Hippocampal formation (tissue), 2 donors: ENCODE measurements at regions not wholly inside any gene's neighbourhood (a gene's known extent, or its start where the extent isn't known, plus 50 kb on each side); places are given as distances from the start of the nearest gene placed in this dataset.

ENCODE experiments used
- DNase-seq, 2 donors: peaks; one replicate each; lab custom pipeline; 2025; lab: John Stamatoyannopoulos, UW

DNA sequence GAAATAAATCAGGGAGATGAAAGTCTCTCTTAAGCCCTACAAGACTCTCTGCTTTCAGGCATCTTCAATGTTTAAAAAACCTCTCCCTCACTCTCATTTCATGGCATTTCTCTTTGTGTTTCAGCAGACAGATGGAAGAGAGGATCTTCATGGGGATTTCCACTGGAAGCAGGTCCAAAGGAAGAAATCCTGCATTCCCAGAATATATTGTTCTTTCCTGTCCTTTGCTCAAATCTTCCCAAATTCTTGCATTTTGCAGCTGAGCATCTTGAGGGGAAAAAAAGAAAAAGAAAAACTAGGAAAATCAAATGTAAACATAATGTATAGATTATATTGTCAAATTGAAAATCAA is 382.2 kb downstream of the ENC1 start:
- DNase-seq = no peak

DNA sequence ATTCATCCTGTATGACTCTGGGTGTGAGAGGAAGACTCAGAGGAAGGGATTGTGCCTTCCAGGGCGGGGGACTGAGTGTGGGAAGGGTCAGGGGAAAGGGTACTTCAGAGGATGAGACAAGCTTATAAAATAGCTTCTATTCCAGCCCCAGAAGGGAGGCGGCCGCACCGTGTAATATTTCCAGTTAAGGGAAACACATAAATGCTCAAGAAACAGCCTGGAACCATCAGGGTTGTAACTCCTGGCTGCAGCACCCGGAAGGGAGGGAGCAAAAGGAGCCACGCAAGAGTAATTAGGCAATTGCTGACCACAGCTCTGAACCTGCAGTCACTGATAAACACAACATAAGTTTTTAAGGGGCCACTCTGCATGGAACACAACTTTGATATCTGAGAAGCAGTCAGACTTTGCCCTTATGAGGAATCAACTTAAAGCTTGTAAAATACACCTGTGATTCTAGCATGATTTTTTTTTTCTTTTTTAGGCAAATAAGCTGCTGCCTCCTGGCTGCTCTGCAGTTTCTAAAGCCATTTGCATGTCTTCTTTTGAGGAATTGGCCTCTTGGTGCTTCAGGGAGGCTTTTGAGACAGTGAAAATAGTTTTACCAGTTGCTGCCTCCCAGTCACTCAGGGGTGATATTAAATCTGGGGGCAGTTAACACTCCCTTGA is 382.7 kb downstream of the ENC1 start:
- no peak for DNase-seq

DNA sequence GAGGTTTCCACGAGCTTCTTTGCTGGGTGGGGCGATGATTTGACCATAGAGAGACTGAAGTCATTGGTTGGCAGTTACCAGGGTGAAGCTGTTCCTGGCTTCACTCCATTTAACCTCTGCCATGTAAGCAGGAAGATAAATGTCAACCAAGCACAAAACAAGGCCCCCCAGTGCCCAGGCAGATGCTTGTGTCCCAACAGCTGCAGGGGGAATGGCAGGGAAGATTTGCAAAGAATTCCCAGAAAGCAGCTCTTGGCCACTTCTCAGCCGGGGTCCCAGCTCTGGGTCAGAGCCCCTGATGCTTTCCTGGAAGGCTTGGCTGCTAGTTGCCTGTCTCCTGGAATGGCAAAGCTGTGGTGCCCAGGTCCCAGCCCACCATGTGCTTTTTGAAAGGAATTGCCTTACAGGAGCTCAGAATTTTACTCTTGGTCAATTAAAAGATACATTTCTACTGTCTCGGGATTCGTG is 383.4 kb downstream of the ENC1 start:
- no peak for DNase-seq

DNA sequence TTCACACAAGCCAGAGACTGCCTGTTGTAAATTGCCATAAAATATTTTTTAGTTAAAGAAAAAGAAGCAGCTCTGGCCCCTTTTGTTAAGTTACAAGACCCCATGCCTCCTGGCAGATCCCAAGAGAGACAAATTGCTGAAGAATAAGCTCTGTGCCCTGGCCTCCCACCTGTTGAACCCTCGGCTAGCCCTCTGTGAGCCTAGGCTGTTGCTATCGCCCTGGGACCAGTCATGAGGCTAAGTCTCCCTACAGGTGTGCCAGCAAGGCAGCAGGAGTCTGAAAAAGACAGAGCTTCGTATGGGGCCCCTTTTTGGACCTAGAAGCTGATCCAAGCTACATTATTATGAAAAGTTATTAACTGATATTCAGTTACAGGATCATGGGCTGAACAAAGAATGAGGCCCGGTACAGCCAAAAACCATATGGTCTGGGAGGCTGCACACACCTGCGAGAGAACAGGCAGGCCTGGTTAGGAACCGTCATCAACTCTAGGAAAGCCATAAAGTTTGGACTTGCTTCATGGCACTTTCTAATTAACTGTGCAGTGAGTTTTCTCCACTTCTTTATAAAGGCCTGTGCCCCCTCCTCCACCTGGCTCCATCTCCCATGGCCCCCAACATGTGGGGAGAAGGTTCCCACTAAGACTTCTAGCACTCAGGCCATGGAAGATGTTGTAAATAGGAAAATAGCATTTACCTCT is 384.7 kb downstream of the ENC1 start:
- DNase-seq = no peak

DNA sequence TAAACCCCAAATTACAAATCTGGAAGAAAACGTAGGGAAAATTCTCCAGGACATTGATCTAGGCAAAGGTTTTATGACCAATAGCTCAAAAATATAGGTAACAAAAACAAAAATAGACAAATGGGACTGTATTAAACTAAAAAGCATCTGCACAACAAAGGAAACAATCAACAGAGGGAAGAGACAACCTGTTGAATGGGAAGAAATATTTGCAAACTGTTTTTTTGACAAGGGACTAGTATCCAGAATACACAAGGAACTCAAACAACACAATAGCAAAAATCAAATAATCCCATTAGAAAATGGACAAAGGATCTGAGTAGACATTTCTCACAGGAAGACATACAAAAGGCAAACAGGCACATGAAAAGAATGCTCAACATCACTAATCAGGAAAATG is 386.3 kb downstream of the ENC1 start:
- no peak for DNase-seq

DNA sequence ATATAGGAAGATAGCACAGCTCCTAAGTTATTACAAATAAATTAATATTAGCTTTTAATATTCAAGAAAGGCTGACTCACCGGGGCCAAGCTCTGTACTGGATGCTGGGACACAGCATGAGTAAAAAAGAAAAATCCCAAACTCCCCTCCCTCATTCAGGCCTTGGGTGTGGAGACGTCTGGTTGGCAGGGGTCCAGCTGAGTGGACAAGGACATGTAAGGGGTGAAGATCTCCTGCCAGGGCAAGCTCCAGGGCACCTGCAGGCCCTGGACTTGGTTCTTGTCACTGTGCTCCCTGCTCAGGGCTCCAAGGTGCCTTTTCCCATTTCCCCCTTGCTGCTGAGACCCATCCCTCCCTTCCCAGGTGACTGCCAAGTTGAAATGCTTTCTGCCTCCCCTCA is 388.5 kb downstream of the ENC1 start:
- DNase-seq = no peak

DNA sequence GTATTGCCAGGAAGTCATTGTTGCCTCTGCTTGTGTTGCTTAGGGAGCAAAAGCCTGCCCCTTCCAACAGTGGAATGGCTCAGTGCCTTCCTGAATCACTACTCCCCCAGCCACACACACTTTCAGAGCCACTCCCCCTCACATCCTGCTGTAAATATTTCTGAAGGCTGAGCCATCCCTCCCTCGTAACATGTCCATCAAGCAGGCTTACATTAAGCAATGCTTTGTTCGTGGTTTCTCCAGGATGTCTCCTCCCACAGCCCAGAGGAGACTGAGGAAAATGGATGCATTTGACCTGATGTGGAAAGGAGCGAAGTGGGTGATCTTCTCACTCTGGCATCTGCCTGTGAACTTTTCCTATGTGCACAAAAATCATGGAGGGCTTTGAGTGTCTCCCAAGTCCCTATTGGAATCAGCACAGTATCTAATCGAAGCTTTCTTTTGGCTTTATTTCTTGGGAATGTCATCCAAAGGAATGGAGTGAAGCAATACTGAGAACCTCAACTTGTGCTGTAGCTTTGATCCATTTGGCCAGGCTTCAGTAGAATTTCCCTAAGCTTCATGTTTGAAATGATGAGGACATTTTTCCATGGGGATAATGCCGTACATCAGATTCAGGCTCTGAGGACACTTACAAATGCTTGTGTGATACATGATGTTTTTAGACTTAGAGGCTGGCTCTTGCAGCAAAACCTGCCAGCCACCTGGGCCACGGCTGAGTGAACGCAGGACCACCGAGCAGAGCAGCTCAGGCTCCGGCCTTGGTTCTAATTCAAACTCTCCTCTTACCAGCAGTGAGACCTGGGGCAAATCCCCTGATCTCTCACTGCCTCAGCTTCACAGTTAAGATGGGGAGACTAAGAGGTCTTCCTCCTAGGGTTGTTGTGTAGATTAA is 389.1 kb downstream of the ENC1 start:
- DNase-seq = no peak

DNA sequence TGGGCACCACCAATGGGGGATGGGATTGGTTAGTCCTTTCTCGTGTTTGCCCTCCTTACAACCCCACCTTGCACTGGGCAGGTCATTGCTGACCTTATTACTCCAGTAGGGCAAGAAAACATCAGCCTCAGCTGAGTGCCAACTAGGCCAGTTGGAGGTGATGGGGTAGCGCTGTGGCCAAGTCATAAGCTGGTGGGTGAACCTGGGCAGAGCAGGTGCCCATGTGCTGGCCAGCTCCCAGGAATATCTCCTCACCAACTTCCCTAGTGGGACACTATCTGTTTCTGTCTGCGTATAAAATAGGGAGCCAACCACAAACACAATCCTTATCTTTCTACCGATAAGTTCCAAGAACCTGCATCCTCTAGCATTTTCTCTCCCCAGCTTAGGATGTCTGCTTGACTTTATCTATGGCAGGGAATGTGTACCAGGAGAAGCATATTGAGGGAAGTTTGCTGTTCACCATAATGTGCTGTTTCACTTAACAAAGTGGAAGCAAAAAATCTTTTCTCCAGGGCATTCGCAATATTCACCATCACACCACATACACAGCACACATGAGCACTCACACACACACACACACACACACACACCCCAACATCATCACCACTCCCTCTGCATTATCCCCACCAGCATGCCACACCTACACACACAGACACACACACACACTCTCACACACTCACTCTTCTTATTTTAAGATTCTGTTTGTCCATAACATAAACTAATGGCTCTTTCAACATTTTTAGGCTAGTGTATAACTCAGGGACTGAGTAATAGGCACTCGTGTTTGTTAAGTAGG is 390.0 kb downstream of the ENC1 start:
- no peak for DNase-seq

DNA sequence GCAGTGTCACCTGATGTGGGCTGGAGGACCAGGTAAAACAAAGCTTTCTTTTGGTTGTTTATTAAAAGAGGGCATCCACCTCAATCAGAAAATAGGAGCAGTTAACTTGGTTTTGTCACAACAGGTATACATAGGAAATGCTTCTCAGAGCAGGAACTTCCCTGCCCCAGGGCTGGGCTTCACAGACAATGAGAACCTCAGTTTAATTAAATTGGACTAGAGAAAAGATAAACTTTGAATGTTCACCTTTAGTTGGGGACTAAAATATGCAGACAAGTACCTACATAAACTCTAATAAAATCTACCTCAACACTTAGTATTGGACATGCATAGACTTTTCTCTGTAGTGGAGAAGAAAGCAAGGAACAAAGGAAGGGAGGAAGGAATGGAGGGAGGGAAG is 392.0 kb downstream of the ENC1 start:
- DNase-seq = no peak

DNA sequence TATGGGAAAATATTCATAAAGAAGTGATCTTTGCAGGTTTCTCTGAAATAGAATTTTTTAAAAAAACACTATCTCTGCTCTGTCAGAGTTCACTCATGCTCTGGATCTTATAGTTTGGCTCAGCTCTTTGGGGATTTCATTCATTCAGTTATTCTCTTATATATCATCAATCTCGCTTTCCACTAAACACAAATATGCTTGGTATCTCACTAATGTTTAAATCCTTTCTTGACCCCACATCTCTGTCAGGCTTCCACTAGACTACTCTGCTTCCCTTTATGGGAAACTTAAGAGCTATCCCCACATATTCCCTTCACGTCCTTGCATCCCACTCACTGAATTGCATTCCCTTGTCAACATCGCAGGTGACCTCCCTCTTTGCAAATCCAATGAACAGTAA is 396.1 kb downstream of the ENC1 start:
- no peak for DNase-seq

DNA sequence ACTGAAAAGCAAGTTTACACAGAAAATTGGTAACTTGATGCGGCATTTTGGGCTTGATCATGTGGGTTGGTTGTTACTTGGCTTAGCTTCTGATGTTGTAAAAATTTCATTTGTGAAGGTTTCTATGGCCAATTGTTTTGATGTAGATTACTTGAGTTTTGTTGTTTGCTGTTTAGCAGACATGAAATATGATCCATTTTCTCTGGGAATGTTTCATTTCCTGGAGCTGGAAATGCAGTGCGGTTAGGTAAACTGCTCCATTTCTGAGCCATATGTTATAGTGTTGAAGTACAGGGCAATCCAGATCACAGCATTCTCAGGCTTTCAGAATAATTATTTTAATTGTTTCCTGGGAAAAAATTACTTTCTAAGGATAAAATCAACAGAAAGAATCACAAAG is 396.9 kb downstream of the ENC1 start:
- no peak for DNase-seq

DNA sequence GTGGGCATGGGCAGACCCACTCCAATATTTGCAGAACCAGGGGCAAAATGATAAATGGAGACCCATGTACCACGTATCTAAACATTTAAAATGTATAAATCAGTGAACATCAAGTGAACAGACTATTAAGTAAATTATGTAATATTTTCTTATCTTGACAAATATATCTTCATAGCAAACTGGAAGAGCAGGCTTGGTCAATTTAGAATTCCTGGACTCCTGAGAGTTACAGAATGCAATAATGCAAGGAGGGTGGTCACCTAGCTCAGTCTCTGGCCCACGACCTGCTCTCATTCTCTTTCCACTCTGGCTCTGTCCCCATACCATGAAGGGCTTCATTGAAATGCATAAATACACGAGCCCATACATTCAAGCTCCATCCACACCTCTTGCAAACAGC is 398.0 kb downstream of the ENC1 start:
- DNase-seq = no peak

DNA sequence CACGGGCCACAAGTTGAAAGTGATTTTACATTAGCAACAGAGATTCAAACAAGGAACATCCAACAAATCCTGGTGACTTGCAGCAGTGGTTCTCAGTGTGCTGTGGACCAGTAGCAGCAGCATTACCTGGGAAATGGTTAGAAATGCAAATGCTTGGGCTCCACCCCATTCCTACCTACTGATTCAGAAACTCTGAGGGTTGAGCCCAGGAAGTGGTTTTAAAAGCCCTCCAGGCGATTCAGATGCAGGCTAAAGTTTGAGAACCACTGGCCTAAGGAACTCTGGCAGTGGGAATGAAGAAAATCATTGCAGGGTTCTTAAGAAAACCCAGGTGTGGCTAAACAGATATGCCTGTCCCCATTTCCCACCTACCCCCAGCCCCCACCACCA is 398.8 kb downstream of the ENC1 start:
- no peak for DNase-seq

DNA sequence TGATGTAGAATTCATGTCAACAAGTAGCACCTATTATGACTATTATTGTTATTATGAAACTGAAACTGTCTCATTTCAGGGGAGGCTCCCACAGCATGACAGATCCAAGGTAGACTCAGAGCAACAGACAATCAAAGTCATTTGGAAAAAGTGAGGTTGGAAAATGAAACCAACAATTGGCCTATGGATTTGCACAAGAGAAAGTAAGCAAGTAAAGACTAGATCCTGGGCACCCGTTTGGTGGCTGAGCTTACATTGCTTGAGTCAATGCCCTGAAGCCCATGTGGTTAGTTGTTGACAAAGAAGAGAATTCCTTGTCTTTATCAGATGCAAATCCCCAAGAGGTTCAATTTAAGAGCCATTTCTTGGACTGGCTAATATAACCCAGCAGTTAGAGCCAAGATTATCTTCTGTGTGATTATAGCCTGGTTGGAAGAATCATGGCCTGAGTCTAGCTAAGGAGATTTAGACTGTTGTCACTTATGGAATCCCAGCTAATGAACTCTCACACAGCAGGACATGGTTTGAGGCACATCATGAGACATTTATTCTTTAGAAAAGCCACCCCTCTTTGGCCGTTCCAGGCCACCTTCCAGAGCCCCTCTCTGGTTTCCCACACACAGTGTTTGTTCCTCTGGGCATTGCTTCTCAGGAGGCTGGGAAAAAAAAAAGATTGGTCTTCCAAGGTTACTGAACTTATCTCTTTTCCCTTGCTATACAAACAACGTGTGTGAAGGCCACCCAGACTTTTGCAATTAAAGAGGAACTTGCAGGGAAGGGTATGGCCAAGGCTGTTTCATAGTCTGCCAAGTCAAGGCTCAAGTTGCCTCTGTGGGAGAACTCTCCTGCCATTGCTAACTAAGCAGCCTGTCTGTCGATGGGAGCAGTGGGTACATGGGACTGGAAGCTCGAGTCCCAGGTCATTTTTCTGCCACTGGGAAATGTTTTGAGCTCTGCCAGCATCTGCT is 399.5 kb downstream of the ENC1 start:
- no peak for DNase-seq

DNA sequence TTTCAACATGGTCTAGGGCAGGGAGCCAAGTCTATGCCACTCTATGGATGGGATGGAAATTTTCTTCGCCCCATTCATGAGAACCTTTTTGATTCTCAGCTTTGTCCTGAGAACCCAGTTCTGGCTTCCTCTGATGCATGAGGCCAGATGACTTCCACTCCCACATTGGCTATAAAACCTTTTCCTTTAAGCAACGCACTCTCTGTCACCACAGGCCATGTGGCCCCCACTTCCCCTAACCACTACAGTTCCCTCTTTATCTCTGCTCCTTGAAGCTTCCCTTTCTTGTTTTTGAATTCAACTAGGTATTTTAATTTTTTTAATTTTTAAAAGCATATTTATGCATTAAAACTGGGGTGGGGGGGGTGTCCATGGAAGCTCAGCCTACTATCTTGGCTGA is 401.3 kb downstream of the ENC1 start:
- DNase-seq = no peak

DNA sequence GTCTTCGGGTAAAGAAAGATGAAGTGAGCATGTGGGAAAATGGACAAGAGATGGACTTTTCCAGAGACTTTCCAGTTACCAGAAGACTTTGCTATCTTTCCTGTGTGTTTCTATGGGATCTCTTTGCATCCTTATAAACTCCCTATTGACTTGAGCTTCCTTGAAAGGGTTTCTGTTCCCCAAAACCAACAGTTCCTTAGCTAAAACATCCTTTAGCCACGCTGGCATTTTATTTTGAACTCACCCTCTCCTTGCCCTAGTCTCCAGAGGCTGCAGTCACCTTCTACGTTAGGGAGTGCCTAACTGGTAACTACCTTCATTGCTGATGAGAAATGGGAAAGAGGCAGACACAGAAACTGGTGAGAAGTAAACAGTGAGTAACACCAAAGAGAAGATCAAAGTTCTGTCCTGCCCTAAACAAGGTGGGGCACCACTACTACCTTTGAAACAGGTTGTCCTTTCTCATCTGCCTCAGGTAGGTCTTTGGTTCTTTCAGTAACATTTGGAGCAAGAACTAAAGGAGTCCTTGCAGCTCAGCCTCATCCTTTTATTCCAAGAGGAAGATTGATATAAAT is 402.9 kb downstream of the ENC1 start:
- no peak for DNase-seq

DNA sequence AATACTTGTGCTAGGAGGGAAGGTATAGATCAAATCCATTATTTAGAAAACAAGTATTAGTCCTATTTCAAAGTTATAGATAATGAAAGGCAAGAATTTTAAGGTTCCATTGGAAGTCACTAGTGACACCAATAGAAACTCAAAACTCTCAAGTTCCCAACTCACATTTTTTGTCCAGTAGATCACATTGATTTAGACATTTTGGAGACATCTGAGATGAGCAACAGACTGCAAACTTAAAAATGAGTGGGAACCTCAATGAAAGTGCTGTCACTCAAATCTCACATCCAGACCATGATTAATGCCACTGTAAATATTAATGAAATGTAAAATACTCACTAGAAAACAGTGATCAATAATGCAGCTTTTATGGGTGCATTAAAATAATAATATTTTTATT is 405.0 kb downstream of the ENC1 start:
- DNase-seq = no peak

DNA sequence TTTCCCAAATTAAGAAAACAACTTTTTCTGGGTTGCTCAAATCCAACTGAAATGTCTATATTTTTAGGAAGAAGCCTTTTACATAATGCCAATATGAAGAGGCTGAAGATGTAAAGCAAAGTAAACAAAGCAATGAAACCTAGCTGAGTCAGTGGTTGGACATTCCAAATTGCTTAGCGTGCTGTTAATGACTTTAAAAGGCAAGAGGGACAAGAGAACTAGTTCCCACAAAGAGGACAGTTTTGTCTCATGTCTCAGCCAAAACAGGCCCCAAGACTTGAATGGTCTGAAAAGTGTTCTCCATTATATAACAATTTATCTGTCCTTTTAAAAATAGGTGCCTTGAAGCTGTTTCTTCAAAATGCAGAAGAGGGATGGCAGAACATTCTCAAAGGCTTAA is 407.0 kb downstream of the ENC1 start:
- DNase-seq = no peak

DNA sequence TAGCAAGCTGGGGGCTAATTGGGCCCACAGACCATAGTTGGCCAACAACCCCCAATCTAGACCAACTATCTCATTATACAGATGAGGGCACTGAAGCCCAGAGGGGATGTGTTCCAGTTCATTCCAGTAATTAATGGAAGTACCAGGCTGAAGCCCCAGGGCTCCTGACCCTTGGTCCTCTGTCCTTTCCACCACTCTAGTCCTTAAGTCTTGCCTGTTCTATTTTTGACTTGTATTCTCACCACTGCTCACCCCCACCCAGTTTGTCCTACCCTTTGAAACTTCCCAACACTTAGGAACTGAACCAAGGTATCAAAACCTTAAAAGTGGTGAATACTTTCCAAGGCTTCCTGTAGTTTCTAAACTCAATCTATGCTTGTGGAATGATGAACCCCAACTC is 407.4 kb downstream of the ENC1 start:
- DNase-seq = no peak

DNA sequence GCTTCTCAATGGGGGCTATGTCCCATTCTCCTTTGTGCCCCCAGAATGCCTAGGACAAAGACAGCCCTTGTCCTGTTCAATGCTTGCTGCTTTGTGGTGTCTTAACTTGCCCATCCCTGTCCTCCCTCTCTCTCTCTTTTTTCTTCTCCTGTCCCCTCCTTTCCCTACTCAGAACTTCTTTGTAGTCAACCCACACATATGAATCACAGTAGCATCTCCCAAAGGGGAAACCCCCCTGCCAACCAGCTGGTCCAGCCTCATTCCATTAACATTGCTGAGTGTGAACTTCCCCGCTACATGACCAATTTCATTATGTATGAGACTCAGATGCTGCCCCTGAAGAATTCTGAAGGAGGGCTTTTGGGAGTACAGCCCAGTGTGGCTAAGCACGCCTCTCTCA is 408.3 kb downstream of the ENC1 start:
- no peak for DNase-seq

DNA sequence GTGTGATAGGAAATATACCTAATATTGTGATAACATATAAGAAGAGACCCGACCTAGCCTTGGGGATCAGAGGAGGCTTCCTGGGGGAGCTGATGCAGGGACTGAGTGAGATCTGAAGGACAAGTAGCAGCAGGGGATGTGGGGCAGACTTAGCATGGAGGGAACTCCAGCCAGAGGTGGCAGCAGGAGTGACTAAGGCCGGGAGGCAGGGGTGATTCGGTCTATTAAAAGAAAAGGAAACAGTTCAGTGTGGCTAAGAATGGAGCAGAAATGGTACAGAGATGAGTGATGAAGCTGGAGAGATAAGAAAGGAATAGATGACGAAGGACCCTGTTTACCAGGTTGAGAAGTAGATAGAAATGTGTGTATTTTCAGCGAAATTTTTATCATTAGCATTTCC is 408.8 kb downstream of the ENC1 start:
- no peak for DNase-seq
